ENCODE measurements at regions not wholly inside any gene's neighbourhood (a gene's known extent, or its start where the extent isn't known, plus 50 kb on each side); places are given as distances from the start of the nearest gene placed in this dataset.

DNA sequence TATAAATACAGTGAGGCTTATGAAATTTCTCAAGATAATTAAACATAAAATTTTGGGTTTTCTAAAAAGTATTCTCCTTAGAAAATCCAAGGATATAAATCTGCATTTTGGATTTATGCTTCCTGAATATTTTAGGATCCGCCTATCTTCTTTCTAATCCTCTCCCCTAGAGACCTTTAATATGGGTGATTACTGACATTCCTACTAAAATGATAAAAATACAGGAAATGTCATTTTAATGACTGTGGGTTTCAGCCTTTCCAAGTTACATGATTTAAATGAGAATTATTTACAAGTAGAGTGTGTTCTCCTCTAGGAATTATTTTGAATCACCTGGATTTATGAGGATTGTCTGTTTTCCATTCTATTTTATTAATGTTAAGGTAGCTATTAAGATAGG lies 150.4 kb downstream of the C7orf25 start:
- CTCF ChIA-PET (ENCODE audit: partially characterized antibody), result interaction anchor here (5.8 kb wide), 1 partner anchor 16 kb away, joined by 25 read pairs; no protein-coding TSS in a partner anchor
- WGBS, 2 experiments (ENCODE audit: extremely low coverage in 1 of 2, insufficient coverage in 1 of 2, insufficient read length in 1 of 2, insufficient replicate concordance in 2 of 2, low coverage in 1 of 2, low lambda C conversion rate in 2 of 2, missing lambda C conversion rate in 1 of 2), result 96% methylated on average over 1 of the region's 1 CpG; no CpG with 5 or more reads in 1 of the 2 experiments
- no peak overlapping the region for H2BK12ac ChIP-seq (ENCODE audit: low read depth, low read length)
- TF ChIP-seq SIX5 (IDR thresholded peaks at IDR 0.05; ENCODE audit: low read depth, low read length) (no peak), TAF1 (IDR thresholded peaks at IDR 0.05; ENCODE audit: low read depth, low read length) (no peak), SRF (IDR thresholded peaks at IDR 0.05; ENCODE audit: low read depth, low read length) (no peak), CHD1 (IDR thresholded peaks at IDR 0.05; ENCODE audit: low read depth, low read length) (no peak), CEBPB (IDR thresholded peaks at IDR 0.05; ENCODE audit: low read depth, low read length) (no peak), KDM4A (IDR thresholded peaks at IDR 0.05; ENCODE audit: low read depth, low read length, severe bottlenecking) (no peak), BCL11A (IDR thresholded peaks at IDR 0.05; ENCODE audit: low read depth in 2 of 2, low read length in 2 of 2) (no peak), JUN (IDR thresholded peaks at IDR 0.05; ENCODE audit: low read depth, low read length) (no peak)

More for the DNA sequence above, 150.4 kb downstream of the C7orf25 start:
- H4K8ac ChIP-seq (ENCODE audit: extremely low read depth, insufficient read depth, low read length), result no peak overlapping the region
- no peak overlapping the region for H3K4ac ChIP-seq (replicated peaks; ENCODE audit: insufficient read length, low read depth, low read length)
- no peaks in the 10 kb centered on the region for H3K27me3 ChIP-seq (replicated peaks in 1 of 4; ENCODE audit: control insufficient read depth in 3 of 4, extremely low read depth in 1 of 4, insufficient read depth in 3 of 4, low read length in 3 of 4)
- no peaks in the 10 kb centered on the region for H3K4me1 ChIP-seq (replicated peaks in 1 of 4; ENCODE audit: control insufficient read depth in 3 of 4, insufficient read depth in 4 of 4, low read length in 3 of 4)
- H3K9me3 ChIP-seq (ENCODE audit: insufficient read depth in 2 of 2, low read depth in 1 of 2, low read length in 1 of 2), result 0 out of 4 replicates have a peak, but pooled peaks cover 0 to 4% of the 10 kb centered on the region in 2 experiments
- H3K14ac ChIP-seq (ENCODE audit: insufficient read length), result no peak overlapping the region
- H3K79me2 ChIP-seq (ENCODE audit: control insufficient read depth in 1 of 2, insufficient read depth in 2 of 2, low read length in 2 of 2), result no peaks in the 10 kb centered on the region
- H3K36me3 ChIP-seq (ENCODE audit: control insufficient read depth in 2 of 4, insufficient read depth in 4 of 4, low read length in 3 of 4), result no peaks in the 10 kb centered on the region
- no peaks in the 10 kb centered on the region for H4K20me1 ChIP-seq (replicated peaks in 1 of 2; ENCODE audit: control insufficient read depth in 1 of 2, insufficient read depth in 2 of 2, low read length in 2 of 2)
- no peak overlapping the region for H3K4me2 ChIP-seq (ENCODE audit: insufficient read depth in 1 of 2, low read depth in 2 of 2, low read length in 2 of 2)
- no peak overlapping the region for H3K23ac ChIP-seq (ENCODE audit: insufficient read length)
- no peaks in the 10 kb centered on the region for H3K79me1 ChIP-seq (ENCODE audit: low read depth, low read length)
- no peak overlapping the region for H4K5ac ChIP-seq (ENCODE audit: insufficient read length, low read depth, low read length)
- no peak overlapping the region for H3K56ac ChIP-seq (replicated peaks; ENCODE audit: insufficient read length, low read depth, low read length)
- H2BK20ac ChIP-seq (ENCODE audit: low read length), result no peak overlapping the region
- no peak overlapping the region for H2AFZ ChIP-seq (ENCODE audit: low read length)
- FAIRE-seq (no peak), DNase-seq (ENCODE audit: low read depth in 1 of 2, low spot score in 2 of 2) (no peak)
- no peak overlapping the region for H2AK5ac ChIP-seq (ENCODE audit: low read depth, low read length)
- no peak overlapping the region for H3K18ac ChIP-seq (ENCODE audit: extremely low read depth, low read length)
- H3K4me3 ChIP-seq (ENCODE audit: extremely low read depth in 1 of 4, insufficient read depth in 2 of 4, low read depth in 3 of 4, low read length in 4 of 4), result no peak overlapping the region
- no peak overlapping the region for H2BK120ac ChIP-seq (replicated peaks; ENCODE audit: low read depth, low read length)
- H3K23me2 ChIP-seq (ENCODE audit: low read depth, low read length), result no peaks in the 10 kb centered on the region
- no peak overlapping the region for H3K27ac ChIP-seq (ENCODE audit: low read depth, low read length)
- POLR2A ChIA-PET (ENCODE audit: partially characterized antibody), result no interaction called here
- no peak overlapping the region for H2BK15ac ChIP-seq (ENCODE audit: low read length)
- no peak overlapping the region for H2BK5ac ChIP-seq (ENCODE audit: low read depth, low read length)
- no peak overlapping the region for H3K9ac ChIP-seq (replicated peaks in 1 of 4; ENCODE audit: extremely low read depth in 1 of 4, low read depth in 3 of 4, low read length in 3 of 4)
- no peak overlapping the region for H4K91ac ChIP-seq (replicated peaks; ENCODE audit: insufficient read length, low read length)

Data from H1 (cell line).